Central memory CD8-positive, alpha-beta T cell (primary cell): ENCODE measurements at regions not wholly inside any gene's neighbourhood (a gene's known extent, or its start where the extent isn't known, plus 50 kb on each side); places are given as distances from the start of the nearest gene placed in this dataset.
"Not testable (repeated sequence)": the region's sequence is repeated elsewhere in the genome, so short reads cannot be mapped to it uniquely, and the experiment has no call there.

ENCODE experiments used
- ATAC-seq: fragments of 150-1000 bp; cut with Tn5 transposase; replicated peaks from 2 replicates; pipeline ENCODE4 v1.10.0; 2022; ENCODE audit warnings: mild to moderate bottlenecking, moderate FRiP score, moderate number of reproducible peaks; ENCODE audit not compliant: poor library complexity, severe bottlenecking; ENCODE audit errors: extremely low read depth
- DNase-seq, 2 donors: peaks; one replicate each; pipeline ENCODE4 v3.0.0; 2021; ENCODE audit warnings: low spot score in 2 of 2
- H3K27ac Mint-ChIP-seq: one replicate; pipeline ENCODE4 v1.8.0; 2022; ENCODE audit warnings: low read depth, mild to moderate bottlenecking, moderate library complexity, mixed read lengths
- H3K27me3 Mint-ChIP-seq: one replicate; pipeline ENCODE4 v1.8.0; 2022; ENCODE audit warnings: mixed read lengths
- H3K36me3 Mint-ChIP-seq: one replicate; pipeline ENCODE4 v1.8.0; 2022; ENCODE audit warnings: mild to moderate bottlenecking, moderate library complexity, mixed read lengths; ENCODE audit not compliant: insufficient read depth
- H3K4me1 Mint-ChIP-seq: one replicate; pipeline ENCODE4 v1.8.0; 2022; ENCODE audit warnings: mixed read lengths
- H3K4me3 Mint-ChIP-seq: one replicate; pipeline ENCODE4 v1.8.0; 2022; ENCODE audit warnings: mild to moderate bottlenecking, moderate library complexity, mixed read lengths
- H3K9me3 Mint-ChIP-seq: one replicate; pipeline ENCODE4 v1.8.0; 2022; ENCODE audit warnings: mixed read lengths

GRCh38 chr2:132279344-132279743 lies 117.6 kb upstream of the ANKRD30BL start:
- Mint-ChIP-seq H3K9me3 (peaks cover 23% of the 10 kb centered on the region), H3K27ac (no peak overlapping the region), H3K27me3 (peaks cover 9% of the 10 kb centered on the region), H3K4me1 (no peaks in the 10 kb centered on the region), H3K36me3 (no peaks in the 10 kb centered on the region), H3K4me3 (no peak overlapping the region)
- DNase-seq (no peak), ATAC-seq (no peak)

- ATAC-seq: no peak
- Mint-ChIP-seq H3K27me3 (peaks cover 9% of the 10 kb centered on the region), H3K4me3 (no peak overlapping the region), H3K36me3 (no peaks in the 10 kb centered on the region), H3K4me1 (no peaks in the 10 kb centered on the region), H3K27ac (no peak overlapping the region), H3K9me3 (peaks cover 23% of the 10 kb centered on the region)
- no peak for DNase-seq
Measured at GRCh38 chr2:132279930-132280615, 118.3 kb upstream of the ANKRD30BL start.

- ATAC-seq (no peak), DNase-seq (no peak)
- Mint-ChIP-seq H3K9me3 (peaks cover 23% of the 10 kb centered on the region), H3K27ac (no peak overlapping the region), H3K36me3 (no peaks in the 10 kb centered on the region), H3K4me1 (no peaks in the 10 kb centered on the region), H3K4me3 (no peak overlapping the region), H3K27me3 (peaks cover 9% of the 10 kb centered on the region)
Measured at GRCh38 chr2:132280912-132281311, 119.2 kb upstream of the ANKRD30BL start.

- not testable (repeated sequence) for H3K36me3 Mint-ChIP-seq, H3K27ac Mint-ChIP-seq, H3K27me3 Mint-ChIP-seq, DNase-seq, H3K4me3 Mint-ChIP-seq, ATAC-seq, H3K4me1 Mint-ChIP-seq
- peaks cover 17% of the 10 kb centered on the region for H3K9me3 Mint-ChIP-seq
Measured at GRCh38 chr2:132282104-132282503, 120.4 kb upstream of the ANKRD30BL start.

GRCh38 chr2:132282911-132283310 lies 121.2 kb upstream of the ANKRD30BL start:
- ATAC-seq: no peak
- no peak overlapping the region for H3K27ac Mint-ChIP-seq
- no peaks in the 10 kb centered on the region for H3K36me3 Mint-ChIP-seq
- no peak overlapping the region for H3K4me3 Mint-ChIP-seq
- peaks cover 14% of the 10 kb centered on the region for H3K9me3 Mint-ChIP-seq
- no peaks in the 10 kb centered on the region for H3K4me1 Mint-ChIP-seq
- no peak for DNase-seq
- peaks cover 9% of the 10 kb centered on the region for H3K27me3 Mint-ChIP-seq

GRCh38 chr2:132286289-132286911 lies 124.6 kb upstream of the ANKRD30BL start:
- H3K27me3 Mint-ChIP-seq, DNase-seq, ATAC-seq, H3K36me3 Mint-ChIP-seq, H3K4me1 Mint-ChIP-seq, H3K27ac Mint-ChIP-seq, H3K4me3 Mint-ChIP-seq: not testable (repeated sequence)
- H3K9me3 Mint-ChIP-seq: peaks cover 10% of the 10 kb centered on the region

GRCh38 chr2:132287910-132288309 lies 126.2 kb upstream of the ANKRD30BL start:
- H3K36me3 Mint-ChIP-seq, H3K27me3 Mint-ChIP-seq, H3K4me3 Mint-ChIP-seq, ATAC-seq, H3K9me3 Mint-ChIP-seq, H3K4me1 Mint-ChIP-seq, H3K27ac Mint-ChIP-seq, DNase-seq: not testable (repeated sequence)

- not testable (repeated sequence) for H3K36me3 Mint-ChIP-seq, H3K27me3 Mint-ChIP-seq, DNase-seq, H3K4me3 Mint-ChIP-seq, H3K9me3 Mint-ChIP-seq, H3K4me1 Mint-ChIP-seq, H3K27ac Mint-ChIP-seq, ATAC-seq
Measured at GRCh38 chr2:132289138-132289537, 127.4 kb upstream of the ANKRD30BL start.

GRCh38 chr2:132289812-132290211 lies 126.8 kb upstream of the GPR39 start:
- not testable (repeated sequence) for H3K9me3 Mint-ChIP-seq, H3K27me3 Mint-ChIP-seq, ATAC-seq, DNase-seq, H3K27ac Mint-ChIP-seq, H3K4me1 Mint-ChIP-seq, H3K36me3 Mint-ChIP-seq, H3K4me3 Mint-ChIP-seq

GRCh38 chr2:132300592-132301378 lies 115.8 kb upstream of the GPR39 start:
- DNase-seq, H3K27me3 Mint-ChIP-seq, ATAC-seq, H3K4me1 Mint-ChIP-seq, H3K27ac Mint-ChIP-seq, H3K36me3 Mint-ChIP-seq, H3K9me3 Mint-ChIP-seq: not testable (repeated sequence)
- peak overlapping the region; percentile 45 for H3K4me3 Mint-ChIP-seq

GRCh38 chr2:132304661-132305380 lies 111.8 kb upstream of the GPR39 start:
- not testable (repeated sequence) for H3K9me3 Mint-ChIP-seq, DNase-seq, H3K4me3 Mint-ChIP-seq, H3K36me3 Mint-ChIP-seq, ATAC-seq, H3K27me3 Mint-ChIP-seq, H3K27ac Mint-ChIP-seq, H3K4me1 Mint-ChIP-seq

GRCh38 chr2:132307613-132308198 lies 108.9 kb upstream of the GPR39 start:
- not testable (repeated sequence) for H3K27me3 Mint-ChIP-seq, H3K9me3 Mint-ChIP-seq, H3K4me1 Mint-ChIP-seq, H3K4me3 Mint-ChIP-seq, H3K36me3 Mint-ChIP-seq, H3K27ac Mint-ChIP-seq, ATAC-seq, DNase-seq
